GM19023 (cell line): ENCODE measurements at regions not wholly inside any gene's neighbourhood (a gene's known extent, or its start where the extent isn't known, plus 50 kb on each side); places are given as distances from the start of the nearest gene placed in this dataset.

Source experiments
- ATAC-seq: cut with Tn5 transposase; IDR thresholded peaks from one replicate; pipeline ENCODE4 v1.9.1; 2021; ENCODE audit warnings: mild to moderate bottlenecking, moderate library complexity; ENCODE audit not compliant: unreplicated experiment

- ATAC-seq = no peak
Measured at GRCh38 chr17:45679426-45679825, 104.7 kb upstream of the CRHR1 start.

GRCh38 chr17:45680360-45680759, 103.8 kb upstream of the CRHR1 start:
- ATAC-seq = no peak

GRCh38 chr17:45681706-45682105, 102.4 kb upstream of the CRHR1 start:
- ATAC-seq = no peak

GRCh38 chr17:45686250-45686649, 97.9 kb upstream of the CRHR1 start:
- no peak for ATAC-seq

GRCh38 chr17:45687594-45687993, 96.5 kb upstream of the CRHR1 start:
- ATAC-seq = no peak

GRCh38 chr17:45688353-45688752, 95.8 kb upstream of the CRHR1 start:
- no peak for ATAC-seq

GRCh38 chr17:45688820-45689219, 95.3 kb upstream of the CRHR1 start:
- ATAC-seq = no peak

GRCh38 chr17:45689451-45689850, 94.7 kb upstream of the CRHR1 start:
- no peak for ATAC-seq

- no peak for ATAC-seq
Measured at GRCh38 chr17:45690625-45691275, 93.4 kb upstream of the CRHR1 start.

- no peak for ATAC-seq
Measured at GRCh38 chr17:45692661-45693060, 91.5 kb upstream of the CRHR1 start.

GRCh38 chr17:45693792-45694191, 90.3 kb upstream of the CRHR1 start:
- ATAC-seq = no peak

GRCh38 chr17:45696442-45696841, 87.7 kb upstream of the CRHR1 start:
- ATAC-seq = no peak

GRCh38 chr17:45697076-45697475, 87.0 kb upstream of the CRHR1 start:
- ATAC-seq = no peak

- ATAC-seq = no peak
Measured at GRCh38 chr17:45700171-45701090, 83.7 kb upstream of the CRHR1 start.

GRCh38 chr17:45702666-45703266, 81.4 kb upstream of the CRHR1 start:
- ATAC-seq = no peak

GRCh38 chr17:45703348-45703747, 80.8 kb upstream of the CRHR1 start:
- ATAC-seq = no peak

GRCh38 chr17:45703806-45704205, 80.3 kb upstream of the CRHR1 start:
- no peak for ATAC-seq

GRCh38 chr17:45704251-45704650, 79.9 kb upstream of the CRHR1 start:
- no peak for ATAC-seq

GRCh38 chr17:45705123-45706009, 78.8 kb upstream of the CRHR1 start:
- ATAC-seq = no peak

- no peak for ATAC-seq
Measured at GRCh38 chr17:45706033-45706432, 78.1 kb upstream of the CRHR1 start.
